Fibroblast of skin of left quadriceps (primary cell): ENCODE measurements at regions not wholly inside any gene's neighbourhood (a gene's known extent, or its start where the extent isn't known, plus 50 kb on each side); places are given as distances from the start of the nearest gene placed in this dataset.

Experiments used
- DNase-seq, 2 experiments: peaks; one replicate each; pipeline ENCODE4 v3.0.0-alpha.2; 2013; ENCODE audit warnings: low read depth in 2 of 2

DNA sequence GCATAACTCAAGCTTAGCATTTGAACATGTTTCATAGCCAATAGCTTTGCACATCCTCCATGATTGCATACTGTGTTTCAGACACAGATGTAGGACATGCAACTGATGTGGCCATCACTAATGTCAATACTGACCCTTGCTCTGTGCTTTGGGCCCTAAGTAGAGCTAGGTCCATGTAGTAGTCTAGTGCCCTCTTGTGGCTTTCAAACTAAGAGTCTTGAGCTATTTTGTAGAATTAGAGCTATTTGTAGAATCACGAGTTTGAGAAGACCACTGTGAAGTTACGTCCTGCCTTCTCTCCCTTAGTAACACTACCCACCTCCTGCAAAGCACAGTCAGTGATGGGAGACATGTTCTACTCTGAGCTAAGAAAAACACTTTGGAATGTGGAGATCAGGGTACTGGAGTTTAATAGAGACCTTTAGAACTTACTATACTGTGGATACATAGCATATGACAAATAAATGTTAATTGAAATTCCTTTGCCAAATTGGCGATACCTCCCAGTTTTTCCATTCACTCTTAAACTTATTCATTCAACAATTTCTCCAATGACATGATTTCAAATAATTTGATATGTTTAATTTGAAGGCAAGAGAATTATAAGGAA, 306.5 kb upstream of the TNP1 start:
- DNase-seq: no peak

GRCh38 chr2:217165547-217165946, 305.7 kb upstream of the TNP1 start:
- DNase-seq: no peak

GRCh38 chr2:217163987-217164386, 304.1 kb upstream of the TNP1 start:
- no peak for DNase-seq

DNA sequence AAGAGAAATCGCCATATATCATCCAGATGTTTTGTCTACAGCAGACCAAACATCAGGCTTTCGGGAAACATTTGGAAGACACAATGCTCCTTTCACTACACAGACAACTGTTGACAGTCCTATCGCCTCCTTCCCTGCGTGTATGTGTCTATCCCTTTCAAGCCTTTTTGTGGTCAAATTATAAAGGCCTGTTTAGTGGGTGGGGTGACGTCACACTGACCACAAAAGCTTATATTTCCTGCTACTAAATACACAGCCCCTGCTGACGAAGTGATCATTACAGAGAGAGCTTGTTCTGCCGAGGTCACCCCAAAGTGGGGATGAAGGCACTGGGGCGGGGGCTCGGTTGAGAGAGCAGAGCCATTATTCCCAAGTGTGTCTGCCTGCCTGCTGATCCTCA, 302.7 kb upstream of the TNP1 start:
- peak; percentile 90 to 91 for DNase-seq

DNA sequence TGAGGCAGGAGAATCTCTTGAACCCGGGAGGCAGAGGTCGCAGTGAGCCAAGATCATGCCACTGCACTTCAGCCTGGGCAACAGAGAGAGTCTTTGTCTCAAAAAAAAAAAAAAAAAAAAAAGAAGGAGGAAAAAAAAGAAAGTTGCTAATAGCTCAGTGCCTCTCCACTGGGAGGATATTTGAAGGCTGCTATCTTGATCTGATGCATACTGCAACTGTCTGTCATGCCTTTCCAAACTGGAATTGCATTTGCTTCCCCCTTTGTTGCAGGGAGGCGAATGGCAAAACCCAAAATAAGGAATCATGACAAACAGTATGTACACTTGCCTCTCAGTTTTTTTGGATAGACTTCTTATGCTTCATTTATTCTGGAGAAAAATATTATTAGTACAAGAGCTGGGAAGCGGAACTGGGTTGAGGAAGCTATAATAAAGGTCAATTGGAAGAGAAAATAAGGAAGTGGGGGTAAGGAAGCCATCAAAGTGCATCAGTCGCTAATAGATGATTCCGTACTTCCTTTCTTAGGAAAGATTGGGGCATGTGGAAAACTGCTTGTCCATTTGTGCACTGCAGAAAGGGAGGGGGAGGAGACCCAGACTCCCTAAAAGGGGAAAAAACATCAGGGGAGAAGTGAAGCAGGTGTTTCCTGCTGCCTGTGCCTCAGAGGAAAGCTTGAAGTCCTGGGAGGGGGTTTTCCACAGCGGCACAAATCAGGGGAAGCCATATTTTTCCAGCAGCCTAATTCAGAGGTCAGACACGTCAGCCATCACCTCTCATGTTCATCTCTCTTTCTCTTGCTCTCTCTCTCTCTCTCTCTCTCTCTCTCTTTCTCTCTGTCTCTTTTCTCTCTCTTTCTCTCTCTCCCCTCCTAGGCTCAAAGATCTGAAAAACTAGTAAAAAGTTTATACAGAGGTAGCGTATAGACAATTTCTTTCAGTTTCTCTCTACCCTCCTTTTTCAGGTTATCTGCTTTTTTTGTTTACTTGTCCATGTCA, 301.4 kb upstream of the TNP1 start:
- DNase-seq: no peak

DNA sequence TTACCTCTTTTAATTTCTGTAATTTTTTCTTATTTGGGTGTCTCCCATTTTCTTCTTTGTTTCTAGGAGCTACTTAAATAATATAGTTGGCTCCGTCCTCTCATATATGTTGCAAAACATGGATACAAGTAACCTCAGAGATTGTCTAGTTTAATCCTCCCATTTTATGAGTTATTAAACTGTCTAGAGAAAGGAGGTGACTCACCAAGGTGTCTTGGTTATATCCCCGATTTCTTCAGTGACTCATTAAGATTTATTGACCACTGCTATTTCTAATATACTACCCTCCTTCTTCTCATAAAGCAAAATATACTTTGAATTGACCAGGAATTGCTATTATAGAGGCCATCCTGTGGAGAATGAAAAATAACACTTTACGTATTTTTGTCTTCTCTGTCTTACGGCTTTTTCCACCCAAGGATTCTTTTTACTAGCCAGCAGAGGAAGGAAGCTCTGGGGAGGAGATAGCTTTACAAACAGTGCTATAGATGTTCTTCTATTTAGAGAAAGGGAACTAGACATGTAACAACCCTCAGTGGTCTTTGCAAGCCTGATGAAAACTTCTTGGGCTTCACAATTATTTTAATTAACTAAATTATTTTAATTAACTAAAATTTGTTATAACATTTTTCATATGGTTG, 300.4 kb upstream of the TNP1 start:
- peak; percentile 50 to 54 for DNase-seq

DNA sequence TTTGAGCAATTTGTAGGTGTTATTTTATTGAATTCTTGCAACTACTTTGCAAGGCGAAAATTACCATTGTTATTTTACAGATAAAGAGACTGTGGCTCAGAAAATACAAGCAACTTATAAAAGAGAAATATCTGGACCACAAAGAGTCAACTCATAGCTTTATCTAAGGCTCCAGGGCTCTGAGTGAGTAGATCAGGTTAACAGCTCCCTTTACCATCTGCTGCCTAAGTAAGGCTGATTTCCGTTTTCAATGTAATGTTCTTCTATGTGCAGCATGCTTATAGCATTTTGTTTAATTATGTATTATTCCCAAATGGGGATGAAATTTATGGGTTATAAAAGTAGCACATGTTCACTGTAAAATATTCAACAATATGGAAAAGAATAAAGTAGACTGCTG, 299.1 kb upstream of the TNP1 start:
- DNase-seq: no peak

GRCh38 chr2:217157581-217157980, 297.7 kb upstream of the TNP1 start:
- no peak for DNase-seq

- no peak for DNase-seq
These were observed 296.9 kb upstream of the TNP1 start for GRCh38 chr2:217156801-217157200.

DNA sequence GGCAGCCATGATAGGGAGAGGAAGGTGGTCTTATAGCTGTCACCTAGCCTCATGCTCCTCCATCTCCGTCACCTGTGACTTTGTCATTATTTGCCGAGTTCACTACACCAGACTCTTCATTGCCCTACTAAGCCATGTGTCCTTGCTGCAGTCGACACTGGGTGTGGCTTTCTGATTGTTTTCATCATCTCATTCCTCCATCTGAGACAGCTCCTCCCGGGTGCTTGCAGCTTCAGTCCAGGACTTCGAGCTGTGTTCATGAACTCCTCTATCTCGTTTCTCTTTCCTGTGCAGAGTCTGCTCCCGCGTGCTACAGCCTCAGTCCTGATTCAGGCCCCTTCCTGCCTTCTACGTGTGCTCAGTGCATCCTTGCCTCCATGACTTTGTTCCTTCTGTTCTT, 295.1 kb upstream of the TNP1 start:
- DNase-seq: no peak

DNA sequence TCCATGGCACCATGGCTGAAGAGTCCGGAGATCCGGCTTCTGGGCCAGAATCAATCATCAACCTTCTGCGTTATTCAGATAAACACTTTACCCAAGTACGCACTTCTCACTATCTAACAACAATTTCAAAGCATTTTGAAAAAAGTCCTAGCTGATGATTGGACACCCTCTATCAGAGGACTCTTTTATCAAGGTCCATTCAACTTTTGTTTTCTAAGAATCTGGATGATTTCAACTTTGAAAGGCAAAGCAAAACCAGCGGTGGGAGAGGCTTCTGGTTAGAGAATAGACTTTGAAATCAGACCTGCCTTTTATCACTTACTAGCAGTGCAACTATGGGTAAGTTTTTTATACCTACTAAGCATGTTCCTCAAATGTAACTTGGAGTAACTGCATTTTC, 293.6 kb upstream of the TNP1 start:
- no peak for DNase-seq

GRCh38 chr2:217152831-217153230, 293.0 kb upstream of the TNP1 start:
- DNase-seq: no peak

DNA sequence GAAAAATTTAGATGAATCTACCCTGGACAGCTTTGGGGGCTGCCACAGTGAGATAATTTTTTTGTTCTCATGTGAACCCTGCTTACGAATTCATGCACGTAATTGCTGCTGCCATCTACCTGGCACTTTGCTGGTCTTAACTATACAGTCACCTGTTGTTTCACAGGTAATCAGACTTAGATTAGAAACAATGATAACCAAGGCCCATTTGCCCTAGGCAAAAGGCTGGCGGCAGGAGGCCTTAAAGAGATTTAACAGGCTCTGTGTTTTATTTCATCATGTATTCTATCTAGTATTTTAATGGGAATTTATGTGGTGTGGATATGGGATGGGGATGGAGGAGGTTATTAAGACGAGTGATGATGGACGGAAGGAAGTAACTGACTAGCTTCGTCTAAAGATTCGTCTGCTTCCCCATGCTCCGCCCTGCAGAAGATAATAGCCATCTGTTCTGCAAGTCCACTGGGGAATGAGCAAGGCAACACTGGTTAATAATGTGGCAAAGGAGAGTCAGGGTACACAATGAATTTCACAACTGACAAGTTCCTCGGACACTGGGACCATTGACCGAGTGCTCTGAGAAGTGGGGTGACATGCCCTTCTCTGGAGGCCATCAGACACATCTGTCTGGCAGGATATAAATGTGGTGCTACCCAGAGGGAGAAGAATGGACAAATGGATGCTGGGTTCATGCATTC, 291.8 kb upstream of the TNP1 start:
- no peak for DNase-seq

- peak in 1 of 2 experiments; percentile 29 for DNase-seq
These were observed 290.4 kb upstream of the TNP1 start for GRCh38 chr2:217150236-217150635.

- no peak for DNase-seq
These were observed 289.3 kb upstream of the TNP1 start for GRCh38 chr2:217149087-217149660.

DNA sequence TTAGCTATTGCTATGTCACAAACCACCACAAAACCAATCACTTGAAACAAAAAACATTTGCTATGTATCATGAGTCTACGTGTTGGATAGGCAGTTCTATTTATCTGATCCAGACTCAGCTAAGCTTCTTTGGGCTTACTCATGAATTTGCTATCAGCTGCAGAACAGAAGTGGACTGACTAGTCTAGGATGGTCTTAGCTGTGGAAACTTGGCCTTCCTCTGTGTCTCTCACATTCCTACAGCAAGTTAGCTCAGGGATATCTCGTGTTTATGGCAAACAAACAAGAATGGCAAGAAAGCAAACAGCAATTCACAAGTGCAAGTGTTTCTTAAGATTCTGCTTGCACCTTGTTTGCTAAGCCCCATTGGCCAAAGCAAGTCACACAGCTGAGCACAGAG, 288.0 kb upstream of the TNP1 start:
- DNase-seq: no peak

GRCh38 chr2:217146956-217147355, 287.1 kb upstream of the TNP1 start:
- DNase-seq: no peak

- no peak for DNase-seq
These were observed 282.9 kb upstream of the TNP1 start for GRCh38 chr2:217142649-217143266.

DNA sequence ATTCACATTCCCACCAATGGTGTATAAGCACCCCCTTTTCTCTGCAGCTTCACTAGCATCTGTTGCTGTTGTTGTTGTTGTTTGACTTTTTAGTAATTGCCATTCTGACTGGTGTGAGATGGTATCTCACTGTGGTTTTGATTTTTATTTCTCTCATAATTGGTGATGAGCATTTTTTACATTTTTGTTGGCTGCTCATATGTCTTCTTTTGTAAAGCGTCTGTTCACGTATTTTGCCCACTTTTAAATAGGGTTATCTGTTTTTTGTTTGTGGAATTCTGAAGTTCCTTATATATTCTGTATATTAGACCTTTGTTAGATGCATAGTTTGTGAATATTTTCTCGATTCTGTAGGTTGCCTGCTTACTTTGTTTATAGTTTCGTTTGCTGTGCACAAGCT, 278.4 kb upstream of the TNP1 start:
- DNase-seq: no peak

DNA sequence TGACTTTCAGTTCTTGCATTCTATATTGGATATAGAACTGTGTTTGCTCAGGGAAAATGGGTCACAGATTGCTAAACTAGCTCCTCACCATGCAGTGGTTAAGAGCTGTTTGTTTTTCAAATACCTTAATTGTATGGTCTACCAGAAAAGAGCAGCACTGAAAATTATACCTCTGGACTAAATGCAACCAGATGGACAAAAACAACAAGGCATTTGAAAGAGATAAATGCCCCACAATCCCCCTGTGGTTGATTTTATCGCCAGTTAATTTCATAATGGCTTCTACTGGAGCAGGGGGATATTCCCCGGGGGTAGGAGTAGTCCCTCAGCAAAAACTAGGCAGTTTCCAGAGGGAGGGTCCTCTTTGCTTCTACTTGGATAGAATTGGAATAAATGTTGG, 267.9 kb upstream of the TNP1 start:
- DNase-seq: peak; percentile 42 to 48

- DNase-seq: no peak
These were observed 265.1 kb upstream of the TNP1 start for GRCh38 chr2:217125014-217125413.
